Natural killer cell (primary cell): ENCODE measurements at regions not wholly inside any gene's neighbourhood (a gene's known extent, or its start where the extent isn't known, plus 50 kb on each side); places are given as distances from the start of the nearest gene placed in this dataset.

Experiments
- ATAC-seq, 3 donors: fragments of 150-1000 bp in 2 of 3; fragments of 200-7000 bp in 1 of 3; cut with Tn5 transposase; 1 replicate in 1 of 3; 2 replicates in 2 of 3; pipeline ENCODE4 v1.10.0; 2021; ENCODE audit warnings: mild to moderate bottlenecking in 2 of 3, moderate library complexity in 2 of 3
- DNase-seq, 2 donors: peaks; one replicate each; pipeline versions ENCODE4 v3.0.0 to v3.0.0-alpha.2; 2013 to 2021; ENCODE audit warnings: mixed read lengths in 1 of 2
- H3K27ac ChIP-seq: one replicate; pipeline ENCODE4 v1.5.1; 2013; ENCODE audit warnings: mild to moderate bottlenecking, low read length
- H3K27me3 ChIP-seq: one replicate; pipeline ENCODE4 v1.6.1; 2013; ENCODE audit warnings: low read length; ENCODE audit not compliant: control insufficient read depth, insufficient read depth
- H3K36me3 ChIP-seq: one replicate; pipeline ENCODE4 v1.6.1; 2013; ENCODE audit warnings: low read length; ENCODE audit not compliant: control insufficient read depth, insufficient read depth
- H3K4me1 ChIP-seq: one replicate; pipeline ENCODE4 v1.6.1; 2013; ENCODE audit warnings: low read length; ENCODE audit not compliant: control insufficient read depth, insufficient read depth
- H3K4me3 ChIP-seq: one replicate; pipeline ENCODE4 v1.5.1; 2013; ENCODE audit warnings: low read length
- H3K9me3 ChIP-seq: one replicate; pipeline ENCODE4 v1.6.1; 2013; ENCODE audit warnings: low read length; ENCODE audit not compliant: control insufficient read depth, insufficient read depth
- H3K27ac Mint-ChIP-seq, 2 donors: one replicate each; pipeline ENCODE4 v1.8.0; 2022; ENCODE audit warnings: mild to moderate bottlenecking in 2 of 2, mixed read lengths in 2 of 2, moderate library complexity in 1 of 2
- H3K27me3 Mint-ChIP-seq, 2 donors: one replicate each; pipeline ENCODE4 v1.8.0; 2022; ENCODE audit warnings: low read depth in 2 of 2, mixed read lengths in 2 of 2
- H3K36me3 Mint-ChIP-seq: one replicate; pipeline ENCODE4 v1.8.0; 2022; ENCODE audit warnings: mixed read lengths
- H3K4me1 Mint-ChIP-seq, 2 donors: one replicate each; pipeline ENCODE4 v1.8.0; 2022; ENCODE audit warnings: mixed read lengths in 2 of 2
- H3K4me3 Mint-ChIP-seq: one replicate; pipeline ENCODE4 v1.8.0; 2022; ENCODE audit warnings: mild to moderate bottlenecking, moderate library complexity, mixed read lengths
- H3K9me3 Mint-ChIP-seq, 2 donors: one replicate each; pipeline ENCODE4 v1.8.0; 2022; ENCODE audit warnings: mixed read lengths in 2 of 2
- CTCF ChIP-seq: fragments of 200-600 bp; IDR thresholded peaks from one replicate; pipeline ENCODE4 v1.8.0; 2022; ENCODE audit warnings: antibody characterized with exemption
- WGBS: methylation state at CpG from one replicate; pipeline ENCODE4 v1.1.7; 2013; ENCODE audit warnings: missing lambda C conversion rate; ENCODE audit not compliant: insufficient coverage; 5-methylcytosine and 5-hydroxymethylcytosine counted together
- intact Hi-C: fragments of 100-400 bp; cut with micrococcal nuclease; formaldehyde crosslinking; loops from one replicate; pipeline ENCODE4 v1.14.2; 2022

- Mint-ChIP-seq H3K4me1 (peaks cover 9 to 11% of the 10 kb centered on the region in 2 donors), H3K9me3 (no peaks in the 10 kb centered on the region), H3K4me3 (no peak overlapping the region), H3K27ac (no peak overlapping the region), H3K27me3 (no peaks in the 10 kb centered on the region), H3K36me3 (no peaks in the 10 kb centered on the region)
- Histone ChIP-seq H3K27me3 (no peaks in the 10 kb centered on the region), H3K9me3 (no peaks in the 10 kb centered on the region), H3K4me3 (no peak overlapping the region), H3K36me3 (no peaks in the 10 kb centered on the region), H3K27ac (no peak overlapping the region), H3K4me1 (no peaks in the 10 kb centered on the region)
- 89% methylated on average over 5 of the region's 5 CpGs for WGBS
- intact Hi-C loops, result no loop called here
- DNase-seq (no peak), ATAC-seq (no peak)
- no peak for TF ChIP-seq CTCF
Measured at GRCh38 chr5:67543720-67544270, 347.2 kb upstream of the CD180 start.

- TF ChIP-seq CTCF, result no peak
- no peaks in the 10 kb centered on the region for H3K9me3 Mint-ChIP-seq
Measured at GRCh38 chr5:67542479-67542878, 345.9 kb upstream of the CD180 start.

GRCh38 chr5:67541875-67542274, 345.3 kb upstream of the CD180 start:
- Histone ChIP-seq H3K36me3 (no peaks in the 10 kb centered on the region), H3K4me1 (peaks cover 5% of the 10 kb centered on the region), H3K27ac (no peak overlapping the region), H3K9me3 (no peaks in the 10 kb centered on the region), H3K4me3 (no peak overlapping the region), H3K27me3 (no peaks in the 10 kb centered on the region)
- no peaks in the 10 kb centered on the region for H3K4me1 Mint-ChIP-seq
- DNase-seq (no peak), ATAC-seq (no peak)
- intact Hi-C loops, result no loop called here
- H3K27ac Mint-ChIP-seq, result no peak overlapping the region
- H3K36me3 Mint-ChIP-seq, result no peaks in the 10 kb centered on the region
- H3K9me3 Mint-ChIP-seq, result no peaks in the 10 kb centered on the region
- WGBS, result no CpG with 5 or more reads among the region's 1 CpG
- H3K27me3 Mint-ChIP-seq, result no peaks in the 10 kb centered on the region
- no peak for TF ChIP-seq CTCF
- no peak overlapping the region for H3K4me3 Mint-ChIP-seq

More at GRCh38 chr5:67542479-67542878, 345.9 kb upstream of the CD180 start:
- Histone ChIP-seq H3K36me3 (no peaks in the 10 kb centered on the region), H3K4me3 (no peak overlapping the region), H3K27ac (no peak overlapping the region), H3K9me3 (no peaks in the 10 kb centered on the region), H3K27me3 (no peaks in the 10 kb centered on the region), H3K4me1 (peaks cover 5% of the 10 kb centered on the region)
- 54% methylated on average over 3 of the region's 3 CpGs for WGBS
- no peak for DNase-seq
- intact Hi-C loops, result no loop called here
- no peak for ATAC-seq
- Mint-ChIP-seq H3K27ac (no peak overlapping the region), H3K4me3 (no peak overlapping the region), H3K36me3 (no peaks in the 10 kb centered on the region), H3K27me3 (no peaks in the 10 kb centered on the region), H3K4me1 (no peaks in the 10 kb centered on the region)

GRCh38 chr5:67538855-67539506, 342.4 kb upstream of the CD180 start:
- no peaks in the 10 kb centered on the region for H3K9me3 ChIP-seq
- peaks cover 5% of the 10 kb centered on the region for H3K4me1 ChIP-seq
- DNase-seq (no peak), ATAC-seq (no peak)
- TF ChIP-seq CTCF, result no peak
- Mint-ChIP-seq H3K4me1 (no peaks in the 10 kb centered on the region), H3K9me3 (no peaks in the 10 kb centered on the region), H3K4me3 (no peak overlapping the region), H3K27me3 (no peaks in the 10 kb centered on the region), H3K27ac (no peak overlapping the region), H3K36me3 (no peaks in the 10 kb centered on the region)
- H3K4me3 ChIP-seq, result no peak overlapping the region
- intact Hi-C loops, result no loop called here
- H3K27ac ChIP-seq, result no peak overlapping the region
- 83% methylated on average over 2 of the region's 2 CpGs for WGBS
- no peaks in the 10 kb centered on the region for H3K36me3 ChIP-seq
- H3K27me3 ChIP-seq, result no peaks in the 10 kb centered on the region
